GM12878 (cell line): ENCODE measurements at regions not wholly inside any gene's neighbourhood (a gene's known extent, or its start where the extent isn't known, plus 50 kb on each side); places are given as distances from the start of the nearest gene placed in this dataset.

Experiments used
- ATAC-seq: fragments of 200-7000 bp; cut with Tn5 transposase; 3 replicates; pipeline ENCODE4 v1.9.1; 2020; ENCODE audit warnings: mild to moderate bottlenecking, moderate library complexity
- BruUV-seq: library from RNA; stranded (reverse); fragments of 400-500 nt; replicated peaks from 2 replicates; lab custom pipeline; 2021; lab: Mats Ljungman, UMichigan
- CTCF ChIA-PET: fragments of 300-600 bp; sonication (Branson Sonifier 250); formaldehyde crosslinking; extraction: SDS; loops from one replicate; lab custom pipeline; 2021; ENCODE audit warnings: inconsistent platforms; lab: Yijun Ruan, JAX
- POLR2A ChIA-PET: fragments of 350-600 bp; formaldehyde crosslinking; extraction: SDS; loops from one replicate; lab custom pipeline; 2021; ENCODE audit warnings: inconsistent platforms; lab: Charles Lee
- RAD21 ChIA-PET: fragments of 300-600 bp; sonication (Branson Sonifier 250); formaldehyde crosslinking; loops from one replicate; lab custom pipeline; 2023; ENCODE audit warnings: antibody characterized with exemption; ENCODE audit not compliant: unreplicated experiment; lab: Charles Lee
- SMC1A ChIA-PET: fragments of 300-600 bp; sonication (Branson Sonifier 250); formaldehyde crosslinking; loops from one replicate; lab custom pipeline; 2023; ENCODE audit not compliant: unreplicated experiment, uncharacterized antibody; lab: Charles Lee
- DNase-seq: peaks from one replicate; pipeline ENCODE4 v3.0.0-alpha.2; 2011; ENCODE audit warnings: low read depth, low spot score
- FAIRE-seq: peaks from 3 replicates; lab custom pipeline; 2011; peaks lifted over from hg19 to GRCh38; lab: Jason Lieb, UNC
- H2AFZ ChIP-seq: 2 replicates; pipeline ENCODE4 v1.6.0; 2011; ENCODE audit warnings: low read depth, low read length, control low read depth; ENCODE audit not compliant: control insufficient read depth
- H3K27ac ChIP-seq: 2 replicates; pipeline ENCODE4 v1.5.1; 2011; ENCODE audit warnings: control low read depth; ENCODE audit not compliant: control insufficient read depth, insufficient read depth
- H3K27me3 ChIP-seq, 2 experiments: replicated peaks in 1 of 2; 2 replicates each; pipeline versions ENCODE4 v1.6.0 to v1.6.1; 2011; ENCODE audit warnings: low read length in 1 of 2; ENCODE audit not compliant: control insufficient read depth in 2 of 2, insufficient read depth in 2 of 2
- H3K36me3 ChIP-seq, 2 experiments: 2 replicates each; pipeline ENCODE4 v1.5.1; 2011; ENCODE audit warnings: low read length in 1 of 2; ENCODE audit not compliant: control insufficient read depth in 2 of 2, insufficient read depth in 2 of 2
- H3K4me1 ChIP-seq: 2 replicates; pipeline ENCODE4 v1.6.1; 2011; ENCODE audit warnings: mild to moderate bottlenecking, low read length, moderate library complexity, mixed read lengths; ENCODE audit not compliant: control insufficient read depth, insufficient read depth
- H3K4me2 ChIP-seq: 2 replicates; pipeline ENCODE4 v1.6.0; 2011; ENCODE audit warnings: control low read depth; ENCODE audit not compliant: control insufficient read depth, insufficient read depth
- H3K4me3 ChIP-seq: fragments of 200-600 bp; sonication (generic); 2 replicates; pipeline ENCODE4 v1.5.1; 2016
- H3K79me2 ChIP-seq: 2 replicates; pipeline ENCODE4 v1.6.0; 2011; ENCODE audit warnings: low read length; ENCODE audit not compliant: control insufficient read depth, insufficient read depth
- H3K9ac ChIP-seq: 2 replicates; pipeline ENCODE4 v1.8.0; 2011; ENCODE audit warnings: low read length, control low read depth, mixed read lengths; ENCODE audit not compliant: control insufficient read depth, insufficient read depth
- H3K9me3 ChIP-seq: replicated peaks from 3 replicates; pipeline ENCODE4 v1.5.1; 2011; ENCODE audit warnings: mild to moderate bottlenecking, low read length; ENCODE audit not compliant: control insufficient read depth, insufficient read depth
- H4K20me1 ChIP-seq: 2 replicates; pipeline ENCODE4 v1.6.0; 2011; ENCODE audit not compliant: control insufficient read depth, insufficient read depth
- BACH1 ChIP-seq: fragments of 450-650 bp; IDR thresholded peaks from 2 replicates; pipeline ENCODE4 v1.6.1; 2017; ENCODE audit warnings: mild to moderate bottlenecking, borderline replicate concordance
- CBFB ChIP-seq: IDR thresholded peaks from 2 replicates; pipeline ENCODE4 v1.6.1; 2016; ENCODE audit warnings: antibody characterized with exemption, low read depth
- CEBPB ChIP-seq, 2 experiments: fragments of 150-350 bp in 1 of 2; IDR thresholded peaks; 2 replicates each; pipeline ENCODE4 v1.6.1; 2012 to 2014; ENCODE audit warnings: low read depth in 2 of 2, low read length in 2 of 2, borderline replicate concordance in 1 of 2, inconsistent platforms in 1 of 2
- EGR1 ChIP-seq, 2 experiments: IDR thresholded peaks; 1 replicate in 1 of 2; 2 replicates in 1 of 2; pipeline ENCODE4 v1.6.1; 2011 to 2012; ENCODE audit warnings: low read depth in 2 of 2, low read length in 2 of 2, borderline replicate concordance in 1 of 2, mild to moderate bottlenecking in 1 of 2, moderate library complexity in 1 of 2
- JUND ChIP-seq: IDR thresholded peaks from 2 replicates; pipeline ENCODE4 v1.6.1; 2012; ENCODE audit warnings: low read depth, mild to moderate bottlenecking, low read length, improper control_type of control experiment, moderate library complexity
- KDM1A ChIP-seq: fragments of 200-600 bp; sonication (generic); IDR thresholded peaks from 2 replicates; pipeline ENCODE4 v1.6.1; 2016; ENCODE audit warnings: borderline replicate concordance
- MAX ChIP-seq: IDR thresholded peaks from 2 replicates; pipeline ENCODE4 v1.6.1; 2012; ENCODE audit warnings: low read depth, low read length, improper control_type of control experiment
- MEF2A ChIP-seq: IDR thresholded peaks from 2 replicates; pipeline ENCODE4 v1.6.1; 2011; ENCODE audit warnings: low read depth, mild to moderate bottlenecking, low read length, moderate library complexity; ENCODE audit not compliant: insufficient read depth
- NBN ChIP-seq: fragments of 450-650 bp; IDR thresholded peaks from 2 replicates; pipeline ENCODE4 v1.6.1; 2016
- NFIC ChIP-seq: IDR thresholded peaks from 2 replicates; pipeline ENCODE4 v1.6.1; 2012; ENCODE audit warnings: low read depth, mild to moderate bottlenecking, inconsistent platforms, low read length, moderate library complexity
- NFXL1 ChIP-seq: fragments of 450-650 bp; IDR thresholded peaks from 2 replicates; pipeline ENCODE4 v1.6.1; 2017; ENCODE audit warnings: antibody characterized with exemption, mild to moderate bottlenecking, borderline replicate concordance
- POU2F2 ChIP-seq: IDR thresholded peaks from 3 replicates; pipeline ENCODE4 v1.6.1; 2011; ENCODE audit warnings: low read depth, mild to moderate bottlenecking, low read length, borderline replicate concordance
- RBBP5 ChIP-seq: fragments of 200-600 bp; sonication (generic); conservative IDR thresholded peaks from 2 replicates; pipeline ENCODE4 v1.6.1; 2016
- SIN3A ChIP-seq: IDR thresholded peaks from 2 replicates; pipeline ENCODE4 v1.6.1; 2012; ENCODE audit warnings: low read depth, low read length, improper control_type of control experiment
- TBL1XR1 ChIP-seq: IDR thresholded peaks from 2 replicates; pipeline ENCODE4 v1.6.1; 2012; ENCODE audit warnings: low read depth, low read length, improper control_type of control experiment
- YBX1 ChIP-seq: fragments of 450-650 bp; IDR thresholded peaks from 2 replicates; pipeline ENCODE4 v1.6.1; 2016; ENCODE audit warnings: antibody characterized with exemption
- ZZZ3 ChIP-seq: IDR thresholded peaks from 2 replicates; pipeline ENCODE4 v1.6.1; 2011; ENCODE audit warnings: low read depth; ENCODE audit not compliant: control insufficient read depth, insufficient read length
- WGBS: methylation state at CpG from one replicate; pipeline ENCODE4 v1.1.6; 2016; ENCODE audit warnings: low lambda C conversion rate; ENCODE audit not compliant: insufficient replicate concordance, insufficient coverage; ENCODE audit errors: missing lambda C conversion rate; 5-methylcytosine and 5-hydroxymethylcytosine counted together
- in situ Hi-C: fragments of 300-500 bp; cut with MboI; formaldehyde crosslinking; loops from 9 replicates; pipeline ENCODE4 v1.14.3; 2018; ENCODE audit warnings: mixed read lengths
- intact Hi-C: fragments of 100-400 bp; cut with micrococcal nuclease; formaldehyde crosslinking; loops from one replicate; pipeline ENCODE4 v1.14.2; 2022; ENCODE audit not compliant: unreplicated experiment

DNA sequence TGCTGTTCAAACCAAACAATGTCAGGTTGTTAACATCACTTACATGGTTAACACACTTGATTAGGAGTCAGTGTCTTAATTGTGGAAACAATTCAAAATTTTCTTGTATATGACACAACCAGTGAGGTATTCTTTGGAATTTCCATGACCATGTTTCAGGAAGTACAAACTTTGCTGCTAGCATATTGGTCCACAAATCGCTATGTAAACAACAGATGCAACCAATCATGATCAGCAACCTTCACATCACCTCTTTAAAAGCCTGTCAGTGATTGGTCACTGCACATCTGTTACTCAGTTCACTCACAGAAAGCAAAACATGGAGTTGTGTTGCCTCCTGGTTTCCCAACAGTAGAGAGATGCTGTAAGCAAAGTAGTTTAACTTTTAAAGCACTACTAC is 108.9 kb upstream of the FAM3C start (continued):
- TF ChIP-seq ZZZ3 (no peak), CEBPB (IDR thresholded peaks at IDR 0.05; ENCODE audit: borderline replicate concordance in 1 of 2, low read depth in 2 of 2, low read length in 2 of 2) (no peak), BACH1 (no peak)

GRCh38 chr7:121504482-121504881 is 108.4 kb upstream of the FAM3C start:
- Histone ChIP-seq H3K9ac (no peak overlapping the region), H3K27me3 (no peaks in the 10 kb centered on the region), H3K79me2 (no peaks in the 10 kb centered on the region), H2AFZ (no peak overlapping the region), H4K20me1 (no peaks in the 10 kb centered on the region), H3K4me1 (no peaks in the 10 kb centered on the region), H3K4me2 (no peak overlapping the region), H3K4me3 (no peak overlapping the region), H3K9me3 (peaks cover 7% of the 10 kb centered on the region; the same call in 2 of the 3 replicates), H3K27ac (no peak overlapping the region), H3K36me3 (no peaks in the 10 kb centered on the region)
- in situ Hi-C loops = no loop called here
- no peak for TF ChIP-seq YBX1
- TF ChIP-seq JUND = no peak
- no peak for TF ChIP-seq POU2F2
- TF ChIP-seq NBN = no peak
- no peak for TF ChIP-seq EGR1 (IDR thresholded peaks at IDR 0.05; ENCODE audit: borderline replicate concordance in 1 of 2, low read depth in 2 of 2, low read length in 2 of 2)
- TF ChIP-seq MEF2A = no peak
- no peak for TF ChIP-seq RBBP5
- TF ChIP-seq NFIC = no peak
- TF ChIP-seq SIN3A = no peak
- TF ChIP-seq MAX = no peak
- no peak for TF ChIP-seq CEBPB (IDR thresholded peaks at IDR 0.05; ENCODE audit: borderline replicate concordance in 1 of 2, low read depth in 2 of 2, low read length in 2 of 2)
- TF ChIP-seq CBFB = no peak
- TF ChIP-seq TBL1XR1 = no peak
- TF ChIP-seq KDM1A = no peak
- no peak for TF ChIP-seq NFXL1
- WGBS = 31% methylated on average over 4 of the region's 4 CpGs
- no TSS peak for BruUV-seq
- ChIA-PET POLR2A (interaction anchor here (1.6 kb wide), 1 partner anchor 10 kb away, joined by 4 read pairs; no protein-coding TSS in a partner anchor), SMC1A (interaction anchor here (1.1 kb wide), 1 partner anchor 22 kb away, joined by 3 read pairs; no protein-coding TSS in a partner anchor), RAD21 (no interaction called here), CTCF (interaction anchor here (1.4 kb wide), 1 partner anchor 15 kb away, joined by 4 read pairs; no protein-coding TSS in a partner anchor)
- no peak for FAIRE-seq
- no peak for DNase-seq
- intact Hi-C loops = no loop called here
- no peak for ATAC-seq
